Type B pancreatic cell (in vitro differentiated cells): ENCODE measurements at regions not wholly inside any gene's neighbourhood (a gene's known extent, or its start where the extent isn't known, plus 50 kb on each side); places are given as distances from the start of the nearest gene placed in this dataset.
A peak's percentile ranks its signal among the peaks of the same experiment; 100 is the strongest.

Source experiments
- DNase-seq: peaks from one replicate; pipeline ENCODE4 v3.0.0; 2021; ENCODE audit warnings: mixed read lengths; ENCODE audit not compliant: unreplicated experiment; ENCODE audit errors: extremely low spot score
- H3K27ac Mint-ChIP-seq: 2 replicates; pipeline ENCODE4 v1.8.0; 2021; ENCODE audit warnings: mild to moderate bottlenecking, mixed read lengths
- H3K27me3 Mint-ChIP-seq: 2 replicates; pipeline ENCODE4 v1.8.0; 2021; ENCODE audit warnings: mixed read lengths
- H3K36me3 Mint-ChIP-seq: 2 replicates; pipeline ENCODE4 v1.8.0; 2021; ENCODE audit warnings: mixed read lengths
- H3K4me1 Mint-ChIP-seq: one replicate; pipeline ENCODE4 v1.8.0; 2021; ENCODE audit warnings: mixed read lengths; ENCODE audit not compliant: unreplicated experiment
- H3K4me3 Mint-ChIP-seq: 2 replicates; pipeline ENCODE4 v1.8.0; 2021; ENCODE audit warnings: mild to moderate bottlenecking, mixed read lengths
- H3K9me3 Mint-ChIP-seq: 2 replicates; pipeline ENCODE4 v1.8.0; 2021; ENCODE audit warnings: mixed read lengths
- TF ChIP-seq, protein P1 (sequence below): fragments of 200-600 bp; sonication (generic); conservative IDR thresholded peaks from 2 replicates; pipeline ENCODE4 v1.5.0; 2021; ENCODE audit warnings: antibody characterized with exemption, mild to moderate bottlenecking

- Mint-ChIP-seq H3K4me3 (peak overlapping the region; percentile 32), H3K9me3 (peaks cover 4% of the 10 kb centered on the region), H3K27me3 (peaks cover 10% of the 10 kb centered on the region), H3K36me3 (no peaks in the 10 kb centered on the region), H3K27ac (peak overlapping the region; percentile 20), H3K4me1 (peaks cover 28% of the 10 kb centered on the region)
- TF ChIP-seq, protein P1, sequence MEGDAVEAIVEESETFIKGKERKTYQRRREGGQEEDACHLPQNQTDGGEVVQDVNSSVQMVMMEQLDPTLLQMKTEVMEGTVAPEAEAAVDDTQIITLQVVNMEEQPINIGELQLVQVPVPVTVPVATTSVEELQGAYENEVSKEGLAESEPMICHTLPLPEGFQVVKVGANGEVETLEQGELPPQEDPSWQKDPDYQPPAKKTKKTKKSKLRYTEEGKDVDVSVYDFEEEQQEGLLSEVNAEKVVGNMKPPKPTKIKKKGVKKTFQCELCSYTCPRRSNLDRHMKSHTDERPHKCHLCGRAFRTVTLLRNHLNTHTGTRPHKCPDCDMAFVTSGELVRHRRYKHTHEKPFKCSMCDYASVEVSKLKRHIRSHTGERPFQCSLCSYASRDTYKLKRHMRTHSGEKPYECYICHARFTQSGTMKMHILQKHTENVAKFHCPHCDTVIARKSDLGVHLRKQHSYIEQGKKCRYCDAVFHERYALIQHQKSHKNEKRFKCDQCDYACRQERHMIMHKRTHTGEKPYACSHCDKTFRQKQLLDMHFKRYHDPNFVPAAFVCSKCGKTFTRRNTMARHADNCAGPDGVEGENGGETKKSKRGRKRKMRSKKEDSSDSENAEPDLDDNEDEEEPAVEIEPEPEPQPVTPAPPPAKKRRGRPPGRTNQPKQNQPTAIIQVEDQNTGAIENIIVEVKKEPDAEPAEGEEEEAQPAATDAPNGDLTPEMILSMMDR: no peak
- no peak for DNase-seq
Measured at GRCh38 chr3:3586843-3587646, 212.2 kb upstream of the LRRN1 start.

- TF ChIP-seq, protein P1: no peak
- Mint-ChIP-seq H3K9me3 (peaks cover 3% of the 10 kb centered on the region), H3K27me3 (peaks cover 13% of the 10 kb centered on the region), H3K27ac (no peak overlapping the region), H3K4me3 (no peak overlapping the region), H3K36me3 (no peaks in the 10 kb centered on the region), H3K4me1 (peaks cover 28% of the 10 kb centered on the region)
- DNase-seq: no peak
Measured at GRCh38 chr3:3586336-3586735, 212.9 kb upstream of the LRRN1 start.

DNA sequence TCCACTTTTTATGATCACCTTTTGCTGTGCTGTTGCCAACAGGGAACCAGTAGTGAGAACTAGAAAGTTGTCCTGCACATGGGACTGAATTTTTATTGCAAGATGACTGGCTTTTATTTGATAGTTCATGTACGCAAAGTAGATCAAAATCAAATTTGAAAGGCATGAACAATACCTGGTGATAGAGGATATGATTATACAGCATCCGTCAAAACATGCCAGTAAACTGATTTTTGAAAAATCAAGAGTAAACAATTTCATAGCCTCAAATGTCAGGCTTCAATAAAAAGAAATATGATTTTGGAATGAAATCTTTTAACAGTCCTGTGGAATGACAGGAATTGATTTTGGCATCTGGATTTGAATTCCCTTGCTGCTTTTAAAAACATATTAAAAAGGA is 219.6 kb upstream of the LRRN1 start:
- TF ChIP-seq, protein P1: no peak
- Mint-ChIP-seq H3K27ac (no peak overlapping the region), H3K36me3 (no peaks in the 10 kb centered on the region), H3K4me3 (no peak overlapping the region), H3K27me3 (peaks cover 23% of the 10 kb centered on the region), H3K9me3 (no peaks in the 10 kb centered on the region), H3K4me1 (no peaks in the 10 kb centered on the region)
- DNase-seq: no peak

- Mint-ChIP-seq H3K4me1 (peaks cover 3% of the 10 kb centered on the region), H3K27ac (no peak overlapping the region), H3K9me3 (no peaks in the 10 kb centered on the region), H3K27me3 (peaks cover 23% of the 10 kb centered on the region), H3K4me3 (no peak overlapping the region), H3K36me3 (no peaks in the 10 kb centered on the region)
- TF ChIP-seq, protein P1: no peak
- DNase-seq: no peak
Measured at GRCh38 chr3:3578718-3579117, 220.5 kb upstream of the LRRN1 start.

GRCh38 chr3:3577823-3578222 is 221.4 kb upstream of the LRRN1 start:
- Mint-ChIP-seq H3K9me3 (no peaks in the 10 kb centered on the region), H3K4me1 (peaks cover 12% of the 10 kb centered on the region), H3K27me3 (peaks cover 23% of the 10 kb centered on the region), H3K27ac (no peak overlapping the region), H3K4me3 (no peak overlapping the region), H3K36me3 (no peaks in the 10 kb centered on the region)
- no peak for DNase-seq
- TF ChIP-seq, protein P1: no peak
